ENCODE measurements at regions not wholly inside any gene's neighbourhood (a gene's known extent, or its start where the extent isn't known, plus 50 kb on each side); places are given as distances from the start of the nearest gene placed in this dataset.

GRCh38 chr6:78611886-78612480 lies 255.4 kb upstream of the IRAK1BP1 start:
- TF ChIP-seq CTCF (IDR thresholded peaks at IDR 0.05) (peak in 4 of 5 experiments; percentile 9 to 28 (median 16)), EP300 (IDR thresholded peaks at IDR 0.05) (no peak), POLR2A (IDR thresholded peaks at IDR 0.05) (no peak)
